ENCODE measurements at regions not wholly inside any gene's neighbourhood (a gene's known extent, or its start where the extent isn't known, plus 50 kb on each side); places are given as distances from the start of the nearest gene placed in this dataset.

GRCh38 chr4:81990898-81991297 is 382.9 kb downstream of the HNRNPD start:
- no peak for DNase-seq

- DNase-seq = no peak
These were observed 383.6 kb downstream of the HNRNPD start for GRCh38 chr4:81990211-81990610.

GRCh38 chr4:81989202-81989601 is 384.6 kb downstream of the HNRNPD start:
- no peak for DNase-seq

GRCh38 chr4:81988178-81988577 is 385.6 kb downstream of the HNRNPD start:
- no peak for DNase-seq

GRCh38 chr4:81984746-81985145 is 389.0 kb downstream of the HNRNPD start:
- no peak for DNase-seq

- DNase-seq = no peak
These were observed 390.8 kb downstream of the HNRNPD start for GRCh38 chr4:81982846-81983540.

- no peak for DNase-seq
These were observed 392.6 kb downstream of the HNRNPD start for GRCh38 chr4:81981218-81981617.

- DNase-seq = no peak
These were observed 399.3 kb downstream of the HNRNPD start for GRCh38 chr4:81974523-81974922.

GRCh38 chr4:81971637-81972381 is 402.0 kb downstream of the HNRNPD start:
- no peak for DNase-seq

- no peak for DNase-seq
These were observed 402.7 kb downstream of the HNRNPD start for GRCh38 chr4:81971061-81971460.

GRCh38 chr4:81970454-81970853 is 403.3 kb downstream of the HNRNPD start:
- DNase-seq = no peak

- no peak for DNase-seq
These were observed 407.1 kb downstream of the HNRNPD start for GRCh38 chr4:81966676-81967075.

- no peak for DNase-seq
These were observed 407.9 kb downstream of the HNRNPD start for GRCh38 chr4:81965911-81966310.

GRCh38 chr4:81965454-81965853 is 408.3 kb downstream of the HNRNPD start:
- DNase-seq = no peak

GRCh38 chr4:81963763-81964020 is 410.1 kb downstream of the HNRNPD start:
- DNase-seq = no peak

- DNase-seq = no peak
These were observed 410.6 kb downstream of the HNRNPD start for GRCh38 chr4:81963015-81963762.

GRCh38 chr4:81960961-81961360 is 412.8 kb downstream of the HNRNPD start:
- DNase-seq = no peak

- DNase-seq = no peak
These were observed 419.5 kb downstream of the HNRNPD start for GRCh38 chr4:81954271-81954670.

- DNase-seq = no peak
These were observed 421.8 kb downstream of the HNRNPD start for GRCh38 chr4:81951891-81952455.

- no peak for DNase-seq
These were observed 426.8 kb downstream of the HNRNPD start for GRCh38 chr4:81946996-81947395.

- no peak for DNase-seq
These were observed 443.1 kb downstream of the HNRNPD start for GRCh38 chr4:81930506-81931238.

GRCh38 chr4:81923140-81923539 is 450.7 kb downstream of the HNRNPD start:
- DNase-seq = no peak

- no peak for DNase-seq
These were observed 450.6 kb upstream of the RASGEF1B start for GRCh38 chr4:81922313-81922712.

Measured in cerebellar nuclear complex (tissue), 1 donor.